HEK293 (cell line): ENCODE measurements at regions not wholly inside any gene's neighbourhood (a gene's known extent, or its start where the extent isn't known, plus 50 kb on each side); places are given as distances from the start of the nearest gene placed in this dataset.

ENCODE experiments used
- CTCF ChIP-seq: fragments of 450-650 bp; formaldehyde crosslinking; IDR thresholded peaks from 2 replicates; pipeline ENCODE4 v1.5.1; 2016; ENCODE audit warnings: missing biosample characterization, missing genetic modification characterization
- ZNF114 ChIP-seq: fragments of 450-650 bp; formaldehyde crosslinking; IDR thresholded peaks from 2 replicates; pipeline ENCODE4 v1.5.0; 2017; ENCODE audit warnings: missing biosample characterization, missing genetic modification characterization
- ZNF121 ChIP-seq: fragments of 450-650 bp; formaldehyde crosslinking; IDR thresholded peaks from 2 replicates; pipeline ENCODE4 v1.5.1; 2016; ENCODE audit warnings: missing biosample characterization, missing genetic modification characterization
- ZNF423 ChIP-seq: fragments of 450-650 bp; formaldehyde crosslinking; IDR thresholded peaks from 2 replicates; pipeline ENCODE4 v1.5.1; 2016; ENCODE audit warnings: missing biosample characterization, missing genetic modification characterization
- ZNF501 ChIP-seq: fragments of 450-650 bp; formaldehyde crosslinking; IDR thresholded peaks from 2 replicates; pipeline ENCODE4 v1.5.1; 2016; ENCODE audit warnings: missing biosample characterization, missing genetic modification characterization
- ZNF747 ChIP-seq: fragments of 450-650 bp; formaldehyde crosslinking; IDR thresholded peaks from 2 replicates; pipeline ENCODE4 v1.5.1; 2016; ENCODE audit warnings: missing biosample characterization, missing genetic modification characterization

GRCh38 chr6:74479420-74479819 is 726.4 kb downstream of the COL12A1 start:
- TF ChIP-seq CTCF (tag by site-specific recombination) (no peak), ZNF747 (no peak), ZNF501 (tag by site-specific recombination) (no peak), ZNF121 (tag by site-specific recombination) (no peak), ZNF423 (tag by site-specific recombination) (no peak), ZNF114 (no peak)
